GM23248 (cell line): ENCODE measurements at regions not wholly inside any gene's neighbourhood (a gene's known extent, or its start where the extent isn't known, plus 50 kb on each side); places are given as distances from the start of the nearest gene placed in this dataset.

Experiments
- EZH2 ChIP-seq: fragments of 200-600 bp; sonication (generic); IDR thresholded peaks from 2 replicates; pipeline ENCODE4 v1.6.1; 2018; ENCODE audit warnings: antibody characterized with exemption, mild to moderate bottlenecking; ENCODE audit not compliant: insufficient read depth, poor library complexity, severe bottlenecking
- EZH2phosphoT487 ChIP-seq: fragments of 200-600 bp; sonication (generic); IDR thresholded peaks from 2 replicates; pipeline ENCODE4 v1.6.1; 2018; ENCODE audit warnings: antibody characterized with exemption, moderate library complexity, mild to moderate bottlenecking, low read depth; ENCODE audit not compliant: insufficient read depth

DNA sequence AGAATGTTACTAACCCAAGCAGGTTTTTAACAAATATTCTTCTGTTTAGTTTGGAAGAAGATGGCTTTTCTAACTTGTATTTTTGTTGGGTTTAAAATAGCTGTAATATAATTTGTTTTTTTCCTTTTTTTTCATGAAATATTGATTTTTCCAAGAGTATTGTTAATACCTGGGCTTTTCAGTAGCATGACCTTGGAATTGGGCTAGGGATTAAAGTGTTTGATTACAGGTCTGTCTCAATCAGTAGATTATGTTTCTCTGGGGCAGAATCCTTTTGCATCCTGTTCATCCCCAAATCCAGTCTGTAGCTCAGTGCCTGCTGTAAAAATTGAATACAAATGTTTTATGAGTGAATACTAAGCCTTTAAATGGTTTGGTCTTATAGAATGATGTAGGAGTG lies 479.8 kb downstream of the RAPGEF2 start:
- no peak for TF ChIP-seq EZH2phosphoT487
- no peak for TF ChIP-seq EZH2
